GM21619 (cell line): ENCODE measurements at regions not wholly inside any gene's neighbourhood (a gene's known extent, or its start where the extent isn't known, plus 50 kb on each side); places are given as distances from the start of the nearest gene placed in this dataset.
"Not testable (repeated sequence)": the region's sequence is repeated elsewhere in the genome, so short reads cannot be mapped to it uniquely, and the experiment has no call there.

Source experiments
- ATAC-seq: cut with Tn5 transposase; IDR thresholded peaks from one replicate; pipeline ENCODE4 v1.9.1; 2021; ENCODE audit not compliant: unreplicated experiment

- ATAC-seq, result no peak
These were observed 75.0 kb upstream of the XPA start for GRCh38 chr9:97772145-97772544.

- ATAC-seq, result no peak
These were observed 76.0 kb upstream of the XPA start for GRCh38 chr9:97773091-97773490.

GRCh38 chr9:97773723-97774122, 76.6 kb upstream of the XPA start:
- no peak for ATAC-seq

GRCh38 chr9:97774673-97775072, 77.5 kb upstream of the XPA start:
- no peak for ATAC-seq

- not testable (repeated sequence) for ATAC-seq
These were observed 74.3 kb upstream of the FOXE1 start for GRCh38 chr9:97778740-97779139.

GRCh38 chr9:97779608-97780007, 73.4 kb upstream of the FOXE1 start:
- no peak for ATAC-seq

GRCh38 chr9:97781902-97782301, 71.1 kb upstream of the FOXE1 start:
- no peak for ATAC-seq

- no peak for ATAC-seq
These were observed 66.7 kb upstream of the FOXE1 start for GRCh38 chr9:97786341-97786740.

GRCh38 chr9:97787551-97787950, 65.5 kb upstream of the FOXE1 start:
- no peak for ATAC-seq

GRCh38 chr9:97788763-97789663, 64.0 kb upstream of the FOXE1 start:
- ATAC-seq, result no peak

- no peak for ATAC-seq
These were observed 62.5 kb upstream of the FOXE1 start for GRCh38 chr9:97790542-97790941.

GRCh38 chr9:97791542-97791941, 61.5 kb upstream of the FOXE1 start:
- ATAC-seq, result no peak

- ATAC-seq, result no peak
These were observed 60.0 kb upstream of the FOXE1 start for GRCh38 chr9:97793067-97793466.

GRCh38 chr9:97794666-97795065, 58.4 kb upstream of the FOXE1 start:
- ATAC-seq, result no peak

- not testable (repeated sequence) for ATAC-seq
These were observed 56.9 kb upstream of the FOXE1 start for GRCh38 chr9:97796176-97796575.

GRCh38 chr9:97801180-97801579, 51.8 kb upstream of the FOXE1 start:
- ATAC-seq, result no peak

- no peak for ATAC-seq
These were observed 50.8 kb upstream of the FOXE1 start for GRCh38 chr9:97802276-97802675.

GRCh38 chr9:97803167-97804058, 49.6 kb upstream of the FOXE1 start:
- ATAC-seq, result peak; percentile 67
